GM21515 (cell line): ENCODE measurements at regions not wholly inside any gene's neighbourhood (a gene's known extent, or its start where the extent isn't known, plus 50 kb on each side); places are given as distances from the start of the nearest gene placed in this dataset.
A peak's percentile ranks its signal among the peaks of the same experiment; 100 is the strongest.

Experiments
- ATAC-seq: cut with Tn5 transposase; IDR thresholded peaks from one replicate; pipeline ENCODE4 v1.9.1; 2021; ENCODE audit not compliant: unreplicated experiment

GRCh38 chr4:104763554-104764222 lies 269.0 kb upstream of the CXXC4 start:
- ATAC-seq: no peak

- ATAC-seq: no peak
These were observed 272.0 kb upstream of the CXXC4 start for GRCh38 chr4:104766676-104767075.

GRCh38 chr4:104772849-104773248 lies 278.2 kb upstream of the CXXC4 start:
- ATAC-seq: peak; percentile 79

GRCh38 chr4:104795264-104795939 lies 300.7 kb upstream of the CXXC4 start:
- ATAC-seq: no peak

GRCh38 chr4:104811727-104812126 lies 317.0 kb upstream of the CXXC4 start:
- no peak for ATAC-seq

- ATAC-seq: peak; percentile 78
These were observed 321.0 kb upstream of the CXXC4 start for GRCh38 chr4:104815665-104816064.

- peak; percentile 52 for ATAC-seq
These were observed 323.9 kb upstream of the CXXC4 start for GRCh38 chr4:104818579-104818978.

GRCh38 chr4:104826171-104826570 lies 320.5 kb upstream of the TET2 start:
- no peak for ATAC-seq

GRCh38 chr4:104829761-104830160 lies 316.9 kb upstream of the TET2 start:
- ATAC-seq: no peak

GRCh38 chr4:104848597-104849225 lies 298.0 kb upstream of the TET2 start:
- ATAC-seq: no peak

GRCh38 chr4:104859601-104860237 lies 287.0 kb upstream of the TET2 start:
- no peak for ATAC-seq

GRCh38 chr4:104860238-104861123 lies 286.2 kb upstream of the TET2 start:
- peak; percentile 88 for ATAC-seq

- ATAC-seq: no peak
These were observed 279.9 kb upstream of the TET2 start for GRCh38 chr4:104866809-104867208.

- peak; percentile 32 for ATAC-seq
These were observed 278.1 kb upstream of the TET2 start for GRCh38 chr4:104868533-104868932.

- peak; percentile 95 for ATAC-seq
These were observed 277.7 kb upstream of the TET2 start for GRCh38 chr4:104868958-104869357.

GRCh38 chr4:104869831-104870230 lies 276.8 kb upstream of the TET2 start:
- no peak for ATAC-seq

- peak; percentile 40 for ATAC-seq
These were observed 276.0 kb upstream of the TET2 start for GRCh38 chr4:104870495-104871233.

- ATAC-seq: no peak
These were observed 267.7 kb upstream of the TET2 start for GRCh38 chr4:104878936-104879335.

- peak; percentile 65 for ATAC-seq
These were observed 267.3 kb upstream of the TET2 start for GRCh38 chr4:104879367-104879766.

GRCh38 chr4:104879854-104880253 lies 266.8 kb upstream of the TET2 start:
- no peak for ATAC-seq
